GM18505 (cell line): ENCODE measurements at regions not wholly inside any gene's neighbourhood (a gene's known extent, or its start where the extent isn't known, plus 50 kb on each side); places are given as distances from the start of the nearest gene placed in this dataset.

ENCODE experiments used
- ATAC-seq: cut with Tn5 transposase; IDR thresholded peaks from one replicate; pipeline ENCODE4 v1.9.1; 2021; ENCODE audit not compliant: unreplicated experiment
- POLR2A ChIP-seq: IDR thresholded peaks from 4 replicates; pipeline ENCODE4 v1.6.1; 2011; ENCODE audit warnings: borderline replicate concordance; ENCODE audit not compliant: insufficient read depth, insufficient read length; ENCODE audit errors: extremely low read depth

- ATAC-seq: no peak
- no peak for TF ChIP-seq POLR2A
Observed at GRCh38 chr3:107963581-107963980, 127.2 kb downstream of the CD47 start.

- no peak for TF ChIP-seq POLR2A
- ATAC-seq: no peak
Observed at GRCh38 chr3:107962946-107963345, 127.9 kb downstream of the CD47 start.

- no peak for TF ChIP-seq POLR2A
- no peak for ATAC-seq
Observed at GRCh38 chr3:107962037-107962436, 128.8 kb downstream of the CD47 start.

- no peak for TF ChIP-seq POLR2A
- ATAC-seq: no peak
Observed at GRCh38 chr3:107959550-107960154, 131.2 kb downstream of the CD47 start.

- ATAC-seq: no peak
- no peak for TF ChIP-seq POLR2A
Observed at GRCh38 chr3:107958146-107958545, 132.7 kb downstream of the CD47 start.

GRCh38 chr3:107956991-107957900 is 133.6 kb downstream of the CD47 start:
- TF ChIP-seq POLR2A: no peak

DNA sequence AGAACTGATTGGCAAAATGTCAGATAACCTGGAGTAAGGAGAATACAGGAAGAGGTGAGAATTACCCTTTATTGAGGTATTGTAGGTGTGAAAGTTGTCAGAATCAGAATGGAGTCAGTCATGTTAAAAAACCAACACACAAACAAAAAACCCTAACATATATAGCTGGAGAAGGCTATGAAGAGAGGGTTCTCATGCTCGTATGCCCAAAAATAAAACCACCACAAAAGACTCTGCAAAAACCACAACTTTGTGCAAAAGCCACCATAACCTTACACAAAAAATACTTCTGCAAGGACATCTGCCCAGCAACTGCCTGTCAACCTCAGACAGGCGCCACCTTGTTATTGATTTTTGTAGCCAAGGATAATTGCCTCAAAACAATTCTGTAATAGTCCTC is 136.0 kb downstream of the CD47 start:
- ATAC-seq: no peak
- TF ChIP-seq POLR2A: no peak

More at GRCh38 chr3:107956991-107957900, 133.6 kb downstream of the CD47 start:
- no peak for ATAC-seq

- TF ChIP-seq POLR2A: no peak
- ATAC-seq: no peak
Observed at GRCh38 chr3:107953722-107954121, 137.1 kb downstream of the CD47 start.

DNA sequence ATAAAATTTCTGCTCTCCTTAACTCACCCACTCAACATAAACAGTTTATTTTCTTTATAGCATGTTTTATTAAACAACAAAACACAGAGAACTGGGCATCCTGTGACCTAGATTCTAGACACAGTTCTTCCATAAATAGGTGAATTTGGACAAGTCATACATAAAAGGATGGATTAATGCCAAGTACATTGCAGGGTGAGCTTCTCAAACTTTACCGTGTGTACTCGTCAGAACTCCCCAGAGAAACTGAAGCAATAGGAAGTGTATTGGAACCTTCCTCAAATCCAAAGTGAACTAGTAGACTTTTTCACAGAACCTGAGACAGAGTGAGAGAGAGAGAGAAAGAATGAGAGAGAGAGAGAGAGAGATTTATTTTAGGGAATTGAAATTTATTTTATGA is 139.7 kb downstream of the CD47 start:
- no peak for ATAC-seq
- TF ChIP-seq POLR2A: no peak

DNA sequence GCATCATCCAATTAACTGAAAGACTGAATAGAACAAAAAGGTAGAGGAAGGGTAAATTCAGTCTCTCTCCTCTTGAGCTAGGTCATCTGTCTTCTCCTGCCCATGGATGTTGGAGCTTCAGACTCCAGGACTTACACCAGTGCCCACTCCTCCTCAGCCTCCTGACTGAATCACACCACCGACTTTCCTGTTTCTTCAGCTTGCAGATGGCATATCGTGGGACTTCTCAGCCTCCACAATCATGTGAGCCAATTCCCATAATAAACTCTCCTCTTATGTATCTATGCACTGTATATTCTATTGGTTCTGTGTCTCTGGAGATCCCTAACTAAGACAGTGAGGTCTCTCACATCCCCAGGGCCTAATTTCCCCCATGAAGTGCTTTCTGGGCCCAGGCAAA is 140.4 kb downstream of the CD47 start:
- no peak for TF ChIP-seq POLR2A

GRCh38 chr3:107949394-107949970 is 141.3 kb downstream of the CD47 start:
- TF ChIP-seq POLR2A: no peak
- ATAC-seq: no peak

More for the DNA sequence above, 140.4 kb downstream of the CD47 start:
- ATAC-seq: no peak

DNA sequence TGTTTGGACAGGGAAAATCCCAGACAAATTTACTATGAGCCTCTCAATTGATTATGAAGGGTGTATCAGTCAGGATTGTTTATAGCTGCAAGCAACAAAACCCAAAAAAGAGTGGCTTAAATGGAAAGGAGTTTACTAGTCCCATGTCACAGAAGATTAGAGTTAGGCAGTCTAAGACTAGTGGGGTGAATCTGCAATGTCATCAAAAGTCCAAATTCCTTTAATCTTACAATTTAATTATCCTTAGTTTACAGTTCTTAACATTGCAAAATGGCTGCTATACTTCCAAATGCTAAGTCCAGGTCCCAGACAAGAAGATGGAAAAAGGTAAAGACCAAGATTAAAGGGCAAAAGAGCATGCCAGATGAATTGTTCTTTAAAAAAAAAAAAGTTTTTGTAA is 143.6 kb downstream of the CD47 start:
- no peak for TF ChIP-seq POLR2A
- ATAC-seq: no peak

DNA sequence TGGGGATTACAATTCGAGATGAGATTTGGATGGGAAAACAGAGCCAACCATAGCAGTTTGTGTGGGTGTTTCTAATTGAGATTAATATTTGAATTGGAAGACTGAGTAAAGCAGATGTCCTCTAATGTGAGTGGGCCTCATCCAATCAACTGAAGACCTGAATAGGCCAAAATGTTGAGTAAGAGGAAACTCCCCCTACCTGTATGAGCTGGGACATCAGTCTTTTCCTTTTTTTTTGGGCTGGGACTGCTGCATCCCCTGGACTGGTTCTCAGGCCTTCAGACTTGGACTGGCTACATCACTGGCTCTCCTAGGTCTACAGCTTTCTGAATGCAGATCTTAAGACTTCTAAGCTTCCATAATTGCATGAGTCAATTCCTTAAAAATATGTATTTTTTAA is 144.1 kb downstream of the CD47 start:
- no peak for ATAC-seq

More for the DNA sequence above, 144.1 kb downstream of the CD47 start:
- TF ChIP-seq POLR2A: no peak
